ENCODE measurements at regions not wholly inside any gene's neighbourhood (a gene's known extent, or its start where the extent isn't known, plus 50 kb on each side); places are given as distances from the start of the nearest gene placed in this dataset.

DNA sequence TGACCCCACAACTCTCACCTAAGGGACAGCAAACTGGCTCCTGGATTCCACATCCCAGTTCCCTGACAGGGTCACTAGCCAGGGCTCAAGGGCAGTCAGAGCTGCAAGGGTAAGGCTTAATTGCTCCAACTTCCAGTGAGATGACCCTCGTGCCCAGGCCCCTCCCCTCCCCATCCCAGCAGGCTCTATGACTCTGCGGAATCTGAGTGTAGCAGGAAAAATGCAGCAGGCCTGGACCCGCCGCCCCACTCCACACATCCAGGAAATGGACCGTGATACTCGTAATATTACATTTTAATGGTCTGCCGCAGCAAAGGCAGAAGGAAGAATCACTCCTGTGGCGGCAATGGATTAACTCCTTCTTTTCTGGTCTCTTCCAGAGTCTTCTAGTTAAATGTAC is 91.7 kb upstream of the CHST15 start:
- TF ChIP-seq, protein P1, sequence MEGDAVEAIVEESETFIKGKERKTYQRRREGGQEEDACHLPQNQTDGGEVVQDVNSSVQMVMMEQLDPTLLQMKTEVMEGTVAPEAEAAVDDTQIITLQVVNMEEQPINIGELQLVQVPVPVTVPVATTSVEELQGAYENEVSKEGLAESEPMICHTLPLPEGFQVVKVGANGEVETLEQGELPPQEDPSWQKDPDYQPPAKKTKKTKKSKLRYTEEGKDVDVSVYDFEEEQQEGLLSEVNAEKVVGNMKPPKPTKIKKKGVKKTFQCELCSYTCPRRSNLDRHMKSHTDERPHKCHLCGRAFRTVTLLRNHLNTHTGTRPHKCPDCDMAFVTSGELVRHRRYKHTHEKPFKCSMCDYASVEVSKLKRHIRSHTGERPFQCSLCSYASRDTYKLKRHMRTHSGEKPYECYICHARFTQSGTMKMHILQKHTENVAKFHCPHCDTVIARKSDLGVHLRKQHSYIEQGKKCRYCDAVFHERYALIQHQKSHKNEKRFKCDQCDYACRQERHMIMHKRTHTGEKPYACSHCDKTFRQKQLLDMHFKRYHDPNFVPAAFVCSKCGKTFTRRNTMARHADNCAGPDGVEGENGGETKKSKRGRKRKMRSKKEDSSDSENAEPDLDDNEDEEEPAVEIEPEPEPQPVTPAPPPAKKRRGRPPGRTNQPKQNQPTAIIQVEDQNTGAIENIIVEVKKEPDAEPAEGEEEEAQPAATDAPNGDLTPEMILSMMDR (IDR thresholded peaks at IDR 0.05; ENCODE audit: control extremely low read depth, extremely low read depth): no peak
- ATAC-seq (ENCODE audit: insufficient read depth, low FRiP score): no peak
- no peak overlapping the region for H3K9ac ChIP-seq (ENCODE audit: insufficient read depth in 1 of 2, low read length in 2 of 2)
- peak in 2 of 3 donors; percentile 11 to 13 for DNase-seq
- H3K36me3 ChIP-seq (ENCODE audit: control insufficient read depth in 4 of 4, insufficient read depth in 4 of 4, low read length in 4 of 4): no peaks in the 10 kb centered on the region
- H3K27me3 ChIP-seq (ENCODE audit: control insufficient read depth in 3 of 3, insufficient read depth in 3 of 3, low read length in 2 of 3): no peaks in the 10 kb centered on the region
- WGBS, 2 donors: 74 to 77% methylated on average over 8 of the region's 8 CpGs
- H3K9me3 ChIP-seq (ENCODE audit: control insufficient read depth in 4 of 4, insufficient read depth in 3 of 4, low read length in 3 of 4): peaks cover 0 to 3% (median 0%) of the 10 kb centered on the region in 4 donors
- H3K27ac ChIP-seq (ENCODE audit: low read depth in 1 of 2, low read length in 1 of 2): no peak overlapping the region
- H3K4me1 ChIP-seq (ENCODE audit: control insufficient read depth in 5 of 5, insufficient read depth in 5 of 5, low read length in 5 of 5): peaks cover 0 to 6% (median 0%) of the 10 kb centered on the region in 5 donors
- no peak overlapping the region for H3K4me3 ChIP-seq

DNA sequence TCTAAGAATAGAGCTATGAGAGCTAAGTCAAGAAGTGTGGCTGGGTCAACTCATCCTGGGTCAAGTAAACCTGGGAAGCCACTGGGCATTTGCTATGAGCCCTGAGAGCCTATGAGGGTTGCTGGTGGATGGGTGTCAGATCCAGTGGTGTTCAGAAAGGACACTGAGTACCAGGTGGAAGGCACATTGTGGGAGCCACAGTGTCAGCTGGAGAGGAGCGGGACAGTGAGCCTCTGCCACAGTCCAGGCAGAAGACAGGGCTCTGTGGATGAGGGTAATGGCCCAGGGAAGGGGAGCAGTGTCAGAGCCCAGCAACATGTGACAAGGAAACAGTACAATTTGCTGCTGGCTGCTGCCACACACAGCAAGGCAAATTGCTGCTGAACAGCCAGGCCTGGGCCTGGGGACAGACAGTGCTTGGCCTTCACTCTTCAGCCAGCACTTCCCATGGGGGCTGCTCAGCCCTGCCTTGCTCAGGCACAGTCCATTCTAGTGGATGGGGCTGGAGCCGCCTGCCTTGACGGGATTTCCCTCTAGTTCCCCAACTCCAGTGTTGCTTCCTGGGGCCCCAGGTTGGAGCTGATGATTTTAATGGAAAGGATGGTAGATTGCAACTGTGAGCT is 90.9 kb upstream of the CHST15 start:
- no peak overlapping the region for H3K9ac ChIP-seq (ENCODE audit: insufficient read depth in 1 of 2, low read length in 2 of 2)
- no peaks in the 10 kb centered on the region for H3K27me3 ChIP-seq (ENCODE audit: control insufficient read depth in 3 of 3, insufficient read depth in 3 of 3, low read length in 2 of 3)
- H3K27ac ChIP-seq (ENCODE audit: low read depth in 1 of 2, low read length in 1 of 2): no peak overlapping the region
- no peaks in the 10 kb centered on the region for H3K36me3 ChIP-seq (ENCODE audit: control insufficient read depth in 4 of 4, insufficient read depth in 4 of 4, low read length in 4 of 4)
- ATAC-seq (ENCODE audit: insufficient read depth, low FRiP score) (no peak), DNase-seq (no peak)
- TF ChIP-seq, protein P1 (IDR thresholded peaks at IDR 0.05; ENCODE audit: control extremely low read depth, extremely low read depth): no peak
- peaks cover 0 to 3% (median 0%) of the 10 kb centered on the region in 4 donors for H3K9me3 ChIP-seq (ENCODE audit: control insufficient read depth in 4 of 4, insufficient read depth in 3 of 4, low read length in 3 of 4)
- WGBS, 2 donors: 96 to 98% methylated on average over 3 of the region's 3 CpGs
- peaks cover 0 to 6% (median 0%) of the 10 kb centered on the region in 5 donors for H3K4me1 ChIP-seq (ENCODE audit: control insufficient read depth in 5 of 5, insufficient read depth in 5 of 5, low read length in 5 of 5)
- no peak overlapping the region for H3K4me3 ChIP-seq

DNA sequence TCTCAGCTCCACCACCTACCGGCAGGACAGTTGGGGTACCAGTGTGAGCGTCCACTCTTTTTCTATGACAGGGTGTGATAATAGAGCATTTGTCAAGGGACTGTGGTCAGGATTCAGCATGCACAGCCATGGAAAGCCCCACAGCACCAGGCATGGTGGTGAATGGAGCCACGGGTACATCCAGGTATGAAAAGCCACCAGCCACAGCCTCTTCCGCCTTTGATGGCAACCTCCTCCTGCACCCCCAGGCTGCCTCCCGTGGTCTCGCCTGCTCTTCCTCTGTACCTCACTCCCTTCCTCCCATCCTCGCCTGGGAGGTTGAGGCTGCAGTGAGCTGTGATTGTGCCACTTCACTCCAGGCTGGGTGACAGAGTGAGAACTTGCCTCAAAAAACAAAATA is 90.2 kb upstream of the CHST15 start:
- Histone ChIP-seq H3K4me1 (ENCODE audit: control insufficient read depth in 5 of 5, insufficient read depth in 5 of 5, low read length in 5 of 5) (peaks cover 0 to 6% (median 0%) of the 10 kb centered on the region in 5 donors), H3K9ac (ENCODE audit: insufficient read depth in 1 of 2, low read length in 2 of 2) (no peak overlapping the region), H3K27me3 (ENCODE audit: control insufficient read depth in 3 of 3, insufficient read depth in 3 of 3, low read length in 2 of 3) (no peaks in the 10 kb centered on the region), H3K27ac (ENCODE audit: low read depth in 1 of 2, low read length in 1 of 2) (no peak overlapping the region), H3K36me3 (ENCODE audit: control insufficient read depth in 4 of 4, insufficient read depth in 4 of 4, low read length in 4 of 4) (no peaks in the 10 kb centered on the region), H3K9me3 (ENCODE audit: control insufficient read depth in 4 of 4, insufficient read depth in 3 of 4, low read length in 3 of 4) (no peaks in the 10 kb centered on the region), H3K4me3 (no peak overlapping the region)
- TF ChIP-seq, protein P1 (IDR thresholded peaks at IDR 0.05; ENCODE audit: control extremely low read depth, extremely low read depth): no peak
- WGBS, 2 donors: 83 to 90% methylated on average over 7 of the region's 7 CpGs
- ATAC-seq (ENCODE audit: insufficient read depth, low FRiP score) (no peak), DNase-seq (no peak)

DNA sequence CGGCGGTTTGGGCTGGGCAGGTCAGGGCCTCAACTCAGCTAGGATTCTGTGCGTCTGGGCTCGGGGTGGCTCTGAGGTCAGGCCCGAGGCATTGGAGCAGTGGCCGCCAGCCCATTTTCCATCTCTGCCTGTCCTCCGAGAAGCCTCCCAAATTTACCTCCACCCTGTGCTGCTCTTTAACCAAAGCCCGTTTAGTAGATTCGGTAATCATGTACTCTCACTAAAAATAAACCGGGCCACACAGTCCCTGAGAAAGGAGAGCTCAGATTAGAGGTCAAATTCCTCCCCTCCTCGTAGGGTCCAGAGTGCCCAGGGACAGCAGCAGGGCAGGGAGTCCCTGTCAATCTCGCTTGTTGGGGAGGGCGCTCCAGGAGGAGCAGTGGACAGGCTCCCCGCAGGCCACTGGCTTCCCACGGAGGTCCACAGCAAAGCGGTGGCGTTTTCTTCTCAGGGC is 88.7 kb upstream of the CHST15 start:
- DNase-seq (no peak), ATAC-seq (ENCODE audit: insufficient read depth, low FRiP score) (no peak)
- H3K36me3 ChIP-seq (ENCODE audit: control insufficient read depth in 4 of 4, insufficient read depth in 4 of 4, low read length in 4 of 4): no peaks in the 10 kb centered on the region
- no peak overlapping the region for H3K4me3 ChIP-seq
- H3K27me3 ChIP-seq (ENCODE audit: control insufficient read depth in 3 of 3, insufficient read depth in 3 of 3, low read length in 2 of 3): no peaks in the 10 kb centered on the region
- no peak overlapping the region for H3K9ac ChIP-seq (ENCODE audit: insufficient read depth in 1 of 2, low read length in 2 of 2)
- H3K9me3 ChIP-seq (ENCODE audit: control insufficient read depth in 4 of 4, insufficient read depth in 3 of 4, low read length in 3 of 4): no peaks in the 10 kb centered on the region
- H3K4me1 ChIP-seq (ENCODE audit: control insufficient read depth in 5 of 5, insufficient read depth in 5 of 5, low read length in 5 of 5): peaks cover 0 to 6% (median 0%) of the 10 kb centered on the region in 5 donors
- TF ChIP-seq, protein P1 (IDR thresholded peaks at IDR 0.05; ENCODE audit: control extremely low read depth, extremely low read depth): no peak
- H3K27ac ChIP-seq (ENCODE audit: low read depth in 1 of 2, low read length in 1 of 2): no peak overlapping the region
- WGBS, 2 donors: 90 to 93% methylated on average over 17 of the region's 17 CpGs

All from lung (tissue), 11 donors.